ENCODE measurements at regions not wholly inside any gene's neighbourhood (a gene's known extent, or its start where the extent isn't known, plus 50 kb on each side); places are given as distances from the start of the nearest gene placed in this dataset.

DNA sequence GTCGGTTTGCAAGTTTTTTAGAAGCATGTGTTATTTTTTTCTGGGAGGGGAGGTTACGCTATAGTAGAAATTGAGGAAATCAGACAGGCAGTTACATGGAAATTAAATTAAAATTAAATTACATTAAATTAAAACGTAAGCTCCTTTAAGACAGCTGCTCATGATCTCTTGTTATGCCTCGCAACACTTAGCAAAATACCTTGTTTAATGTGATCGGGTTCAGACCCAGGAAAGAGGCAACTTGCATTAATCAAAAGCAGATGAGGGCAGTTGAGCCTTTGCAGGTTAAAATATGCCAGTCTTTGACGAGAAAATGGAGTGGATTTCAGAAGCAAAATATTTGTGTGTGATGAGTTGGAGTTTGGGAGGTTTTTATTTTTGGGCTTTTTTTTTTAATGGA is 651.8 kb downstream of the INHBA start:
- H2BK15ac ChIP-seq (ENCODE audit: low read length): no peak overlapping the region
- H3K9me3 ChIP-seq (ENCODE audit: insufficient read depth in 2 of 2, low read depth in 1 of 2, low read length in 1 of 2): no peaks in the 10 kb centered on the region
- H4K20me1 ChIP-seq (replicated peaks in 1 of 2; ENCODE audit: control insufficient read depth in 1 of 2, insufficient read depth in 2 of 2, low read length in 2 of 2): no peaks in the 10 kb centered on the region
- no peaks in the 10 kb centered on the region for H3K79me1 ChIP-seq (ENCODE audit: low read depth, low read length)
- H3K4me3 ChIP-seq (ENCODE audit: extremely low read depth in 1 of 4, insufficient read depth in 2 of 4, low read depth in 3 of 4, low read length in 4 of 4): no peak overlapping the region
- peaks cover 0 to 5% (median 3%) of the 10 kb centered on the region in 4 experiments; a peak in 2 of 7 replicates for H3K4me1 ChIP-seq (replicated peaks in 1 of 4; ENCODE audit: control insufficient read depth in 3 of 4, insufficient read depth in 4 of 4, low read length in 3 of 4)
- H3K4me2 ChIP-seq (ENCODE audit: insufficient read depth in 1 of 2, low read depth in 2 of 2, low read length in 2 of 2): no peak overlapping the region
- no peak overlapping the region for H3K27ac ChIP-seq (ENCODE audit: low read depth, low read length)
- no peak overlapping the region for H3K9ac ChIP-seq (replicated peaks in 1 of 4; ENCODE audit: extremely low read depth in 1 of 4, low read depth in 3 of 4, low read length in 3 of 4)
- H3K18ac ChIP-seq (ENCODE audit: extremely low read depth, low read length): no peak overlapping the region
- H3K79me2 ChIP-seq (ENCODE audit: control insufficient read depth in 1 of 2, insufficient read depth in 2 of 2, low read length in 2 of 2): no peaks in the 10 kb centered on the region
- no peak overlapping the region for H2AFZ ChIP-seq (ENCODE audit: low read length)
- H3K23me2 ChIP-seq (ENCODE audit: low read depth, low read length): no peaks in the 10 kb centered on the region; the same call in 1 of the 2 replicates
- H2AK5ac ChIP-seq (ENCODE audit: low read depth, low read length): no peak overlapping the region
- DNase-seq (ENCODE audit: low read depth in 1 of 2, low spot score in 2 of 2) (no peak), FAIRE-seq (no peak)
- H4K5ac ChIP-seq (ENCODE audit: insufficient read length, low read depth, low read length): no peak overlapping the region
- H3K23ac ChIP-seq (ENCODE audit: insufficient read length): no peak overlapping the region
- H2BK20ac ChIP-seq (ENCODE audit: low read length): no peak overlapping the region
- H3K27me3 ChIP-seq (replicated peaks in 1 of 4; ENCODE audit: control insufficient read depth in 3 of 4, extremely low read depth in 1 of 4, insufficient read depth in 3 of 4, low read length in 3 of 4): peaks cover 0 to 2% (median 1%) of the 10 kb centered on the region in 4 experiments; a peak in 2 of 7 replicates
- 93 to 100% methylated on average over 1 to 6 of the region's 6 CpGs for WGBS, 2 experiments (ENCODE audit: extremely low coverage in 1 of 2, insufficient coverage in 1 of 2, insufficient read length in 1 of 2, insufficient replicate concordance in 2 of 2, low coverage in 1 of 2, low lambda C conversion rate in 2 of 2, missing lambda C conversion rate in 1 of 2)
- H3K56ac ChIP-seq (replicated peaks; ENCODE audit: insufficient read length, low read depth, low read length): no peak overlapping the region
- H2BK120ac ChIP-seq (replicated peaks; ENCODE audit: low read depth, low read length): no peak overlapping the region
- H3K36me3 ChIP-seq (ENCODE audit: control insufficient read depth in 2 of 4, insufficient read depth in 4 of 4, low read length in 3 of 4): no peaks in the 10 kb centered on the region
- no peak overlapping the region for H4K91ac ChIP-seq (replicated peaks; ENCODE audit: insufficient read length, low read length)
- H2BK5ac ChIP-seq (ENCODE audit: low read depth, low read length): no peak overlapping the region
- ChIA-PET CTCF (ENCODE audit: partially characterized antibody) (no interaction called here), POLR2A (ENCODE audit: partially characterized antibody) (no interaction called here)
- no peak overlapping the region for H3K4ac ChIP-seq (replicated peaks; ENCODE audit: insufficient read length, low read depth, low read length)
- no peak overlapping the region for H3K14ac ChIP-seq (ENCODE audit: insufficient read length)
- no peak overlapping the region for H4K8ac ChIP-seq (ENCODE audit: extremely low read depth, insufficient read depth, low read length)
- no peak overlapping the region for H2BK12ac ChIP-seq (ENCODE audit: low read depth, low read length)
- TF ChIP-seq CREB1 (IDR thresholded peaks at IDR 0.05) (no peak), ASH2L (IDR thresholded peaks at IDR 0.05; ENCODE audit: low read length) (no peak), EP300 (IDR thresholded peaks at IDR 0.05; ENCODE audit: borderline replicate concordance in 1 of 2, low read depth in 2 of 2, low read length in 2 of 2) (no peak)
- TF ChIP-seq, protein P1, sequence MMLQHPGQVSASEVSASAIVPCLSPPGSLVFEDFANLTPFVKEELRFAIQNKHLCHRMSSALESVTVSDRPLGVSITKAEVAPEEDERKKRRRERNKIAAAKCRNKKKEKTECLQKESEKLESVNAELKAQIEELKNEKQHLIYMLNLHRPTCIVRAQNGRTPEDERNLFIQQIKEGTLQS (IDR thresholded peaks at IDR 0.05; ENCODE audit: insufficient read depth, low read depth, low read length): no peak
